ENCODE measurements at regions not wholly inside any gene's neighbourhood (a gene's known extent, or its start where the extent isn't known, plus 50 kb on each side); places are given as distances from the start of the nearest gene placed in this dataset.
"Not testable (repeated sequence)": the region's sequence is repeated elsewhere in the genome, so short reads cannot be mapped to it uniquely, and the experiment has no call there.

GRCh38 chr21:25487046-25487594 is 120.2 kb downstream of the MRPL39 start:
- no peak for DNase-seq (ENCODE audit: low spot score)

- DNase-seq (ENCODE audit: low spot score), result no peak
Observed at GRCh38 chr21:25485914-25486313, 121.4 kb downstream of the MRPL39 start.

GRCh38 chr21:25467896-25468295 is 139.4 kb downstream of the MRPL39 start:
- DNase-seq (ENCODE audit: low spot score), result no peak

GRCh38 chr21:25467071-25467470 is 140.2 kb downstream of the MRPL39 start:
- DNase-seq (ENCODE audit: low spot score), result not testable (repeated sequence)

GRCh38 chr21:25466470-25466869 is 140.8 kb downstream of the MRPL39 start:
- DNase-seq (ENCODE audit: low spot score), result no peak

- no peak for DNase-seq (ENCODE audit: low spot score)
Observed at GRCh38 chr21:25465263-25465662, 142.0 kb downstream of the MRPL39 start.

- no peak for DNase-seq (ENCODE audit: low spot score)
Observed at GRCh38 chr21:25464275-25464674, 143.0 kb downstream of the MRPL39 start.

- DNase-seq (ENCODE audit: low spot score), result no peak
Observed at GRCh38 chr21:25462517-25462971, 144.7 kb downstream of the MRPL39 start.

- no peak for DNase-seq (ENCODE audit: low spot score)
Observed at GRCh38 chr21:25461725-25462124, 145.6 kb downstream of the MRPL39 start.

GRCh38 chr21:25459993-25460392 is 147.3 kb downstream of the MRPL39 start:
- no peak for DNase-seq (ENCODE audit: low spot score)

- no peak for DNase-seq (ENCODE audit: low spot score)
Observed at GRCh38 chr21:25459365-25459764, 147.9 kb downstream of the MRPL39 start.

- no peak for DNase-seq (ENCODE audit: low spot score)
Observed at GRCh38 chr21:25458484-25458883, 148.8 kb downstream of the MRPL39 start.

- DNase-seq (ENCODE audit: low spot score), result no peak
Observed at GRCh38 chr21:25457946-25458345, 149.3 kb downstream of the MRPL39 start.

GRCh38 chr21:25457411-25457810 is 149.9 kb downstream of the MRPL39 start:
- DNase-seq (ENCODE audit: low spot score), result no peak

- no peak for DNase-seq (ENCODE audit: low spot score)
Observed at GRCh38 chr21:25456672-25457071, 150.6 kb downstream of the MRPL39 start.

- no peak for DNase-seq (ENCODE audit: low spot score)
Observed at GRCh38 chr21:25453524-25453923, 153.8 kb downstream of the MRPL39 start.

GRCh38 chr21:25449950-25450349 is 157.3 kb downstream of the MRPL39 start:
- DNase-seq (ENCODE audit: low spot score), result no peak

- DNase-seq (ENCODE audit: low spot score), result no peak
Observed at GRCh38 chr21:25441835-25442234, 165.4 kb downstream of the MRPL39 start.

GRCh38 chr21:25437465-25437864 is 169.8 kb downstream of the MRPL39 start:
- DNase-seq (ENCODE audit: low spot score), result not testable (repeated sequence)

- DNase-seq (ENCODE audit: low spot score), result no peak
Observed at GRCh38 chr21:25428537-25428936, 178.7 kb downstream of the MRPL39 start.

GRCh38 chr21:25427828-25428227 is 179.5 kb downstream of the MRPL39 start:
- no peak for DNase-seq (ENCODE audit: low spot score)

GRCh38 chr21:25426580-25426979 is 180.7 kb downstream of the MRPL39 start:
- no peak for DNase-seq (ENCODE audit: low spot score)

- no peak for DNase-seq (ENCODE audit: low spot score)
Observed at GRCh38 chr21:25425156-25425555, 182.1 kb downstream of the MRPL39 start.

GRCh38 chr21:25424634-25425033 is 182.6 kb downstream of the MRPL39 start:
- no peak for DNase-seq (ENCODE audit: low spot score)

Measured in mucosa of gallbladder (tissue), 1 donor.